LNCAP (cell line): ENCODE measurements at regions not wholly inside any gene's neighbourhood (a gene's known extent, or its start where the extent isn't known, plus 50 kb on each side); places are given as distances from the start of the nearest gene placed in this dataset.
A peak's percentile ranks its signal among the peaks of the same experiment; 100 is the strongest.

ENCODE experiments used
- TF ChIP-seq, protein P1 (sequence below): fragments of 450-650 bp; IDR thresholded peaks from 2 replicates; pipeline ENCODE4 v1.5.1; 2017; ENCODE audit warnings: mild to moderate bottlenecking

- TF ChIP-seq, protein P1, sequence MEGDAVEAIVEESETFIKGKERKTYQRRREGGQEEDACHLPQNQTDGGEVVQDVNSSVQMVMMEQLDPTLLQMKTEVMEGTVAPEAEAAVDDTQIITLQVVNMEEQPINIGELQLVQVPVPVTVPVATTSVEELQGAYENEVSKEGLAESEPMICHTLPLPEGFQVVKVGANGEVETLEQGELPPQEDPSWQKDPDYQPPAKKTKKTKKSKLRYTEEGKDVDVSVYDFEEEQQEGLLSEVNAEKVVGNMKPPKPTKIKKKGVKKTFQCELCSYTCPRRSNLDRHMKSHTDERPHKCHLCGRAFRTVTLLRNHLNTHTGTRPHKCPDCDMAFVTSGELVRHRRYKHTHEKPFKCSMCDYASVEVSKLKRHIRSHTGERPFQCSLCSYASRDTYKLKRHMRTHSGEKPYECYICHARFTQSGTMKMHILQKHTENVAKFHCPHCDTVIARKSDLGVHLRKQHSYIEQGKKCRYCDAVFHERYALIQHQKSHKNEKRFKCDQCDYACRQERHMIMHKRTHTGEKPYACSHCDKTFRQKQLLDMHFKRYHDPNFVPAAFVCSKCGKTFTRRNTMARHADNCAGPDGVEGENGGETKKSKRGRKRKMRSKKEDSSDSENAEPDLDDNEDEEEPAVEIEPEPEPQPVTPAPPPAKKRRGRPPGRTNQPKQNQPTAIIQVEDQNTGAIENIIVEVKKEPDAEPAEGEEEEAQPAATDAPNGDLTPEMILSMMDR, result no peak
Observed at GRCh38 chr14:106107703-106108102, 581.3 kb downstream of the TMEM121 start.

GRCh38 chr14:106109337-106109736 lies 583.0 kb downstream of the TMEM121 start:
- TF ChIP-seq, protein P1, result no peak

DNA sequence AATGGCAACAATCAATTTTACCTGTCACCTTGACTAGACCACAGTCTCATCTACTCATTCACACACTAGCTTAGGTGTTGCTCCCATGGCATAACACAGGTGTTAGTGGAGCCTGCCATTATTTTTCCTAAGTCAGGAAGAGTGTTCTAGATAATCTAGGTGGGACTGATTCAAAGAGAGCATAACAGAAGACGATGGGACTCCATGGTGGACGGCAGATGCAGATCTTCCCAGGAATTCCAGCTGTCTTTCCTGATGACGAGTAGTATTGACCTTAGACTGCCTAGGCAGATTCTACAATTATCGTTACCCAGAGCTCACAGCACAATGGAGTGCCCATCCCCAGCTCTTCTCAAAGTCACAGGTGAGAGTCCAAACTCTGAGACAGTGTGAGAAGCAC lies 589.0 kb downstream of the TMEM121 start:
- TF ChIP-seq, protein P1, result no peak

DNA sequence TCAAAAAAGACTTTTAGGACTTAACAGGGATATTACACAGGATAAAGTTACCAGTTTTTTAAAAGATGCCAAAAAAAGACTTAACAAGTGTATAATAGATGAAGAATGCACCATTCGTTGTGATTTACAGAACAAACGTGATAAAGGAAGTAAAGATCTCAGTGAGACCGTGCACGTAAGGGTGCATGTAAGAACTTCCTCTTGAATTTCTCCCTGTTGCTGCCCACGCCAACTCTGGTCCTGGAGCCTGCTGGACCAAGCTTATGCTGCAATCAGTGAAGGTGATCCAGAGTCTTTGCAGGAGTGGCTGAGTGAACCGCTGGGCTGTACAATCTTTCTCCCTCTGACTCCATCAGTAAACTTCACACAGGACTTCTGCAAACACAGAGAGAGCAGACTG lies 593.7 kb downstream of the TMEM121 start:
- TF ChIP-seq, protein P1, result no peak

GRCh38 chr14:106129274-106129673 lies 602.9 kb downstream of the TMEM121 start:
- TF ChIP-seq, protein P1, result no peak

DNA sequence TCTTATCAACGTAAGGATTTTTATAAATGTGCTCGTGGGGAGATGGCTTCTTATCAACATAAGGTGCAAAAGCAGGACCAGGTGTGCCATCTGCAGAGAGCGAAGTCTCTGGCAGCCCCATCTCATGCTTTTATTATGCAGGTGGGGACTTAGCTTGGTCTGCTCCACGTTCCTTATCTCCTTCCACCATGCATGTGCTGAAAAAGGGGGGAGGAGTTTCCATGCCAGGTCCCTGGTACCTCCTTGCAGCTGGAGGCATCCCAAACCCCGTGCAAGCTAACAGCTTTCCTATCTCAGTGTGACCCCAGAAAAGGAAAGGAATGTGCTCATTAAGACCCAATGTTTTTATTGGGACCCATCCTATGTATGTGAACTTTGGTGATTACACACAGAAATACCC lies 608.5 kb downstream of the TMEM121 start:
- TF ChIP-seq, protein P1, result no peak

DNA sequence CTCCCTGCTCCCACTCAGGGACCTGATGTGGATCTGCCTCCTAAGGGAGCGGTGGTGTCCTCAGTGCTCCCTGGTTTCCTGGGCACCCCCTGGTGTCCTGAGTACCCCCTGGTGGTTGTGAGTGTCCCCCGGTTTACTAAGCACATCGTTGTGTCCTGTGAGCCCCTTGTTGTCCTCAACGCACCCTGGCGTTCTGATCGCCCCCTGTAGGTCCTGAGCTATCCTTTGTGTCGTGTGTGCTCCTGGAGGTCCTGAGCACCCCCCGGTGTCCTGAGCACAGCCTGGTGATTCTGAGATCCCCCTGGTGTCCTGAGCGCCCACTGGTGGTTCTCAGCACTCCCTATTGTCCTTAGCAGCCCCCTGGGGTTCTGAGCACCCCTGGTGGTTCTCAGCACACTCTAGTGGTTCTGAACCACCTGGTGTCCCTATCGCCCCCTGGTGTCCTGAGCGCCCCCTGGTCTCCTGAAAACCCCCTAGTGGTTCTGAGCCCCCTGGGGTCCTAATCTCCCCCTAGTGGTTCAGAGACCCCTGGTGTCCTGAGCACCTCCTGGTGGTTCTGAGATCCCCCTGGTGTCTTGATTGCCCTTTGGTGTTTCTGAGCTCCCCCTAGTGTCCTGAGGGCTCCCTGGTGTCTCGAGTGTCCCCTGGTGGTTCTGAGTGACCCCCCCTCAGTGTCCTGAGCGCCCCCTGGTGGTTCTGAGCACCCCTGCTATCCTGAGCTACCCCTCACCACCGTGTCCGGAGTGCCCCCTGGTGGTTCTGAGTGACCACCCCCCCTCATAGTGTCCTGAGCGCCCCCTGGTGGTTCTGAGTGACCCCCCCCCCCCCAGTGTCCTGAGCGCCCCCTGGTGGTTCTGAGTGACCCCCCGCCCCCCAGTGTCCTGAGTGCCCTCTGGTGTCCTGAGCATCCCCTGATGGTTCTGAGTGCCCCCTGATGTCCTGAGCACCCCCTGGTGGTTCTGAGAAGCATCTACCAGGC lies 615.1 kb downstream of the TMEM121 start:
- TF ChIP-seq, protein P1, result peak; percentile 7; the same call in 1 of the 2 replicates
